Naive thymus-derived CD4-positive, alpha-beta T cell (primary cell): ENCODE measurements at regions not wholly inside any gene's neighbourhood (a gene's known extent, or its start where the extent isn't known, plus 50 kb on each side); places are given as distances from the start of the nearest gene placed in this dataset.

Experiments used
- ATAC-seq: fragments of 150-1000 bp; cut with Tn5 transposase; 2 replicates; pipeline ENCODE4 v1.10.0; 2021; ENCODE audit warnings: mild to moderate bottlenecking, moderate library complexity
- CTCF ChIA-PET: fragments of 350-600 bp; sonication (Branson Sonifier 250); formaldehyde crosslinking; loops from one replicate; lab custom pipeline; 2021; ENCODE audit warnings: antibody characterized with exemption; lab: Charles Lee
- POLR2A ChIA-PET: fragments of 350-600 bp; sonication (Branson Sonifier 250); formaldehyde crosslinking; loops from one replicate; lab custom pipeline; 2021; ENCODE audit warnings: antibody characterized with exemption, inconsistent platforms; lab: Charles Lee
- DNase-seq, 9 donors: peaks; one replicate each; pipeline versions ENCODE4 v3.0.0 to v3.0.0-alpha.2; 2020 to 2022; ENCODE audit warnings: mixed read lengths in 1 of 9
- H3K27ac ChIP-seq: one replicate; pipeline ENCODE4 v1.7.0; 2013; ENCODE audit warnings: mild to moderate bottlenecking, low read depth, low read length, moderate library complexity
- H3K27me3 ChIP-seq, 2 donors: one replicate each; pipeline ENCODE4 v1.7.0; 2013; ENCODE audit warnings: low read length in 2 of 2, mild to moderate bottlenecking in 2 of 2, moderate library complexity in 2 of 2; ENCODE audit not compliant: control insufficient read depth in 2 of 2, insufficient read depth in 2 of 2
- H3K36me3 ChIP-seq, 3 experiments: 1 replicate in 2 of 3; 2 replicates in 1 of 3; pipeline ENCODE4 v1.7.0; 2013; ENCODE audit warnings: low read length in 3 of 3, mild to moderate bottlenecking in 3 of 3, moderate library complexity in 1 of 3; ENCODE audit not compliant: insufficient read depth in 3 of 3, control insufficient read depth in 2 of 3
- H3K4me1 ChIP-seq, 2 donors: one replicate each; pipeline ENCODE4 v1.7.0; 2013; ENCODE audit warnings: low read length in 2 of 2, mild to moderate bottlenecking in 2 of 2, moderate library complexity in 1 of 2; ENCODE audit not compliant: control insufficient read depth in 2 of 2, insufficient read depth in 2 of 2
- H3K4me3 ChIP-seq: 2 replicates; pipeline ENCODE4 v1.7.0; 2013; ENCODE audit warnings: mild to moderate bottlenecking, low read length
- H3K9me3 ChIP-seq, 3 experiments: 1 replicate in 2 of 3; 2 replicates in 1 of 3; pipeline ENCODE4 v1.7.0; 2013; ENCODE audit warnings: low read length in 3 of 3; ENCODE audit not compliant: control insufficient read depth in 2 of 3
- H3K27ac Mint-ChIP-seq, 9 donors: one replicate each; pipeline ENCODE4 v1.8.0; 2020 to 2022; ENCODE audit warnings: mixed read lengths in 9 of 9, mild to moderate bottlenecking in 8 of 9, moderate library complexity in 5 of 9, inconsistent platforms in 2 of 9
- H3K27me3 Mint-ChIP-seq, 5 donors: one replicate each; pipeline ENCODE4 v1.8.0; 2021 to 2022; ENCODE audit warnings: mixed read lengths in 5 of 5, mild to moderate bottlenecking in 1 of 5
- H3K36me3 Mint-ChIP-seq, 5 donors: one replicate each; pipeline ENCODE4 v1.8.0; 2020 to 2022; ENCODE audit warnings: mixed read lengths in 5 of 5, mild to moderate bottlenecking in 3 of 5, inconsistent platforms in 1 of 5
- H3K4me1 Mint-ChIP-seq, 7 donors: one replicate each; pipeline ENCODE4 v1.8.0; 2020 to 2022; ENCODE audit warnings: mixed read lengths in 7 of 7, mild to moderate bottlenecking in 3 of 7, inconsistent platforms in 1 of 7
- H3K4me3 Mint-ChIP-seq, 10 donors: one replicate each; pipeline ENCODE4 v1.8.0; 2020 to 2022; ENCODE audit warnings: mild to moderate bottlenecking in 10 of 10, mixed read lengths in 10 of 10, moderate library complexity in 6 of 10, inconsistent platforms in 2 of 10
- H3K9me3 Mint-ChIP-seq, 11 donors: one replicate each; pipeline ENCODE4 v1.8.0; 2020 to 2022; ENCODE audit warnings: mixed read lengths in 11 of 11, mild to moderate bottlenecking in 4 of 11, inconsistent platforms in 1 of 11, moderate library complexity in 1 of 11
- intact Hi-C, 2 donors: fragments of 100-400 bp; cut with micrococcal nuclease; formaldehyde crosslinking; loops; one replicate each; pipeline ENCODE4 v1.15.1; 2023

DNA sequence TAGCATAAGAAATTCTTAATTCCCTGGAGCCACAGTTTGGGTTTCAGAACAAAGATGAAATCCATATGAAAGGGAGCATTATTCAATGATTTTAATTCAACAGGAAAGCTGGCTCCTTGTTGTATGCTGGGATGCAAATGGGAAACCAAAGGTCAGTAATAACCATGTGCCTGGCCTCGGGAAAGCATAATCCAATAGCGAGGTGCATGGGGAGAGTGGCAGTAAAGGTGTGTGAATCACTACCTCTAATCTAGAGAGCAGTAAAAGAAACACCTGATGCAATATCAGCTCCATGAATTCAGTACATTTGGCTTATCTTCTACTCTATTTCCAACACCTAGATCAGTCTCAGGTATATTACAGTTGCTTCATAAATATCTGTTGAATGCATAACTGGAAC lies 220.1 kb downstream of the FBXO15 start:
- Mint-ChIP-seq H3K36me3 (no peaks in the 10 kb centered on the region), H3K4me3 (no peak overlapping the region), H3K9me3 (peaks cover 0 to 3% (median 0%) of the 10 kb centered on the region in 11 donors), H3K27ac (no peak overlapping the region), H3K4me1 (no peaks in the 10 kb centered on the region), H3K27me3 (peaks cover 0 to 16% (median under 1%) of the 10 kb centered on the region in 5 donors)
- Histone ChIP-seq H3K27ac (no peak overlapping the region), H3K4me3 (no peak overlapping the region), H3K9me3 (no peaks in the 10 kb centered on the region), H3K27me3 (no peaks in the 10 kb centered on the region), H3K4me1 (no peaks in the 10 kb centered on the region), H3K36me3 (no peaks in the 10 kb centered on the region)
- intact Hi-C loops, result no loop called here
- CTCF ChIA-PET, result no interaction called here
- no peak for ATAC-seq
- DNase-seq, result no peak
- POLR2A ChIA-PET, result no interaction called here

DNA sequence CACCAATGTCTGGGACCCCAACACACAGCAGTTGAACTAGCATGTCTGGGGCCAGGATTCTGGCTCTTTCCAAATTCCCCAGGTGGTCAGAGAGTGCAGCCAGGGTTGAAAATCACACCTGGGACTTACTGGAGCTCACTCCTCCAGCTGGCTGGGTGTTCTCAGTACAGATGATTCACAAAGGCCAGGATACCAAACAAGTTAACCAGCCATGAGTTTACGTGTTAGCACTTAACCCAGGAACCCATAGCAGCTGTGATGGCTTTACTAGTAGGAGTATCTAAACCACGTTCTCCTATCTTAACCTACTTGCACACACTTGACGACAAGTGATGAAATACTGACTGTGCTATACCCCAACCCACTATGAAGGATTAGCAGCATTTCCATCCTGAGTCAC lies 222.8 kb downstream of the FBXO15 start:
- CTCF ChIA-PET, result no interaction called here
- DNase-seq (no peak), ATAC-seq (no peak)
- POLR2A ChIA-PET, result no interaction called here
- peaks cover 0 to 1% (median 0%) of the 10 kb centered on the region in 11 donors for H3K9me3 Mint-ChIP-seq
- no peak overlapping the region for H3K4me3 ChIP-seq
- H3K27ac ChIP-seq, result no peak overlapping the region
- H3K27me3 Mint-ChIP-seq, result peaks cover 0 to 28% (median 11%) of the 10 kb centered on the region in 5 donors
- H3K4me1 ChIP-seq, result no peaks in the 10 kb centered on the region
- H3K4me1 Mint-ChIP-seq, result no peaks in the 10 kb centered on the region
- H3K36me3 Mint-ChIP-seq, result no peaks in the 10 kb centered on the region
- H3K27ac Mint-ChIP-seq, result no peak overlapping the region
- H3K36me3 ChIP-seq, result no peaks in the 10 kb centered on the region
- H3K4me3 Mint-ChIP-seq, result no peak overlapping the region
- no peaks in the 10 kb centered on the region for H3K9me3 ChIP-seq
- H3K27me3 ChIP-seq, result no peaks in the 10 kb centered on the region
- intact Hi-C loops, result no loop called here

DNA sequence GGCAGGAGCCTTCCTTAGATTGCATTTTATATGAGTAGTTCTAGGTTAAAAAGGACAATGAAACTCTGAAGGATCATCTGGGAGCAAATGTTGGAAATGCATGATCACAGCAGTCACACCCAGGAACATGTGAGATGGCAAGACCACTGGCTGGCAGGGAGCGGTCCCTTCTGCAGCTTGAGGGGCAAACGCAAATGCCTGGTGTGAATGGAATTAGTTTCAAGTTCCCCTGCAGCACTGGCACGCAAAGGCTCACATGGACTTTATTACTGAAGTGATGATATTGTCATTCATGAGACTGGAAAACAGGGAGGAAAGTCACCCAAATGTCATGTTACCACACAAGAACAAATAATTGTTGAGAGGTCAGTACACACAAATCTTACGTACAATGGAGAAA lies 223.3 kb downstream of the FBXO15 start:
- no peaks in the 10 kb centered on the region for H3K36me3 Mint-ChIP-seq
- no peaks in the 10 kb centered on the region for H3K4me1 Mint-ChIP-seq
- no peaks in the 10 kb centered on the region for H3K9me3 ChIP-seq
- no peaks in the 10 kb centered on the region for H3K4me1 ChIP-seq
- ATAC-seq (no peak), DNase-seq (no peak)
- no peaks in the 10 kb centered on the region for H3K36me3 ChIP-seq
- H3K9me3 Mint-ChIP-seq, result no peaks in the 10 kb centered on the region
- no peak overlapping the region for H3K27ac ChIP-seq
- no peak overlapping the region for H3K4me3 Mint-ChIP-seq
- H3K27me3 Mint-ChIP-seq, result peaks cover 0 to 28% (median 11%) of the 10 kb centered on the region in 5 donors
- POLR2A ChIA-PET, result no interaction called here
- CTCF ChIA-PET, result no interaction called here
- no peaks in the 10 kb centered on the region for H3K27me3 ChIP-seq
- H3K27ac Mint-ChIP-seq, result no peak overlapping the region
- no peak overlapping the region for H3K4me3 ChIP-seq
- intact Hi-C loops, result no loop called here

DNA sequence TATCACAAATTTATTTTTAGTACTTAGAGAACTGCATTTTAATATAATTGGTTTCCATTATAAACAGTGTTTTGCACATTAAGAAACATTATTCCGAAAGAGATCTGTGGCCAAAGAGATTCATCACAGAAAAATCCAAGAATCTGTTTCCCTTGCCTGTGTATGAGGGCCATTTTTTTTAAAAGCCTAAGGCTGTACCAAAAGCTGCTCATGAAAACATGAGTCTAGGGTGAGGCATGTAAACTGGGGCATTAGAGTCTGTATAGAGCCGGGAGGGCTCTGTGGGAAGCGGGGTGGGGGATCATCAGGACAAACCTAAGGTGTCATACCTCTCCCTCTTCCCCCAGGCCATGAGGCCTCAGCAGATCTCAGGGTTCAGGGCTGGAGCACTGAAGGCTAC lies 223.8 kb downstream of the FBXO15 start:
- H3K4me1 Mint-ChIP-seq, result no peaks in the 10 kb centered on the region
- H3K27me3 Mint-ChIP-seq, result peaks cover 0 to 28% (median 11%) of the 10 kb centered on the region in 5 donors
- no peak overlapping the region for H3K4me3 Mint-ChIP-seq
- no peaks in the 10 kb centered on the region for H3K9me3 Mint-ChIP-seq
- H3K4me1 ChIP-seq, result no peaks in the 10 kb centered on the region
- intact Hi-C loops, result no loop called here
- DNase-seq (no peak), ATAC-seq (no peak)
- no peaks in the 10 kb centered on the region for H3K27me3 ChIP-seq
- no peak overlapping the region for H3K27ac ChIP-seq
- CTCF ChIA-PET, result no interaction called here
- no peaks in the 10 kb centered on the region for H3K9me3 ChIP-seq
- H3K27ac Mint-ChIP-seq, result no peak overlapping the region
- H3K4me3 ChIP-seq, result no peak overlapping the region
- no peaks in the 10 kb centered on the region for H3K36me3 ChIP-seq
- POLR2A ChIA-PET, result no interaction called here
- no peaks in the 10 kb centered on the region for H3K36me3 Mint-ChIP-seq

DNA sequence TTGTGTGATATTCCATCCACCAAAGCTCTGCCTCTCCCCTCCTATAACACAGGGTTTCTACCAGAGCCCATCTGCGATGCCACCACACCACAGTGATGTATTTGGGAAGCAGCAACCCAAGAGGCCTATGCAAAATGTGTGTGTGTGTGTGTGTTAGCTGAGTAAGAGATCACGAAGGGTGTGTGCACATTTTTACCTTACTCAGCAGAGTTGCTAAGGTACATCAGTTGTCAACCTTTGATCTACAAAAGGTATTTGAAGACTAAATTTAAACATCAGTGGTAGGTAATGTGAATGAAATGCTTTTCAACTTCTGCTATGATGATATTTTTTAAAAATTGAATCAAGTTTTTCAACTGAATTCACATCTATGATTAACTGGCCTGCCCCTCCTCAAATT lies 227.6 kb downstream of the FBXO15 start:
- H3K4me1 ChIP-seq, result no peaks in the 10 kb centered on the region
- ATAC-seq (no peak), DNase-seq (no peak)
- H3K9me3 ChIP-seq, result no peaks in the 10 kb centered on the region
- H3K27ac Mint-ChIP-seq, result no peak overlapping the region
- intact Hi-C loops, result no loop called here
- ChIA-PET POLR2A (no interaction called here), CTCF (no interaction called here)
- H3K4me1 Mint-ChIP-seq, result no peaks in the 10 kb centered on the region
- H3K9me3 Mint-ChIP-seq, result no peaks in the 10 kb centered on the region
- H3K4me3 Mint-ChIP-seq, result no peak overlapping the region
- no peaks in the 10 kb centered on the region for H3K36me3 Mint-ChIP-seq
- no peaks in the 10 kb centered on the region for H3K36me3 ChIP-seq
- peaks cover 0 to 36% (median 11%) of the 10 kb centered on the region in 5 donors for H3K27me3 Mint-ChIP-seq
- H3K27me3 ChIP-seq, result no peaks in the 10 kb centered on the region
- H3K27ac ChIP-seq, result no peak overlapping the region
- H3K4me3 ChIP-seq, result no peak overlapping the region

DNA sequence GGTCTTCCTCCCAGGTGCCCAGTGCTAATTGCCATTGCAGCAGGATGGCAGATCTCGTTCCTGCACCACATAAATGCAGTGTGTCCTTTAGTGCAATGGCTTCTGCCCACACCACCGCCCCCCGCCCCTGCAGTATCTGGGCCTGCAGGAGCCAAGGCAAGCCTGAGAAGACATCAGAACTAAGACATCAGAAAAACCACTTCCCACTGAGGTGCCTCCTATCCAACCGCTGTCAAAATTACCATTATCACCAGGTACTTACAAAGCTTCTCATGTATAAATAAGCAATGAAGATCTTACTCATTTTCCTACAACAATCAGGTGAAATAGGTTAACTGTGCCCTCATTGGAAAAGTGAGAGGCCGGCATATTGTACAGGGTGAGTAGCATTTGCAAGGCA lies 228.8 kb downstream of the FBXO15 start:
- ATAC-seq, result no peak
- intact Hi-C loops, result no loop called here
- no peak for DNase-seq
- H3K9me3 ChIP-seq, result no peaks in the 10 kb centered on the region
- H3K4me3 ChIP-seq, result no peak overlapping the region
- ChIA-PET POLR2A (no interaction called here), CTCF (no interaction called here)
- no peak overlapping the region for H3K27ac Mint-ChIP-seq
- no peak overlapping the region for H3K27ac ChIP-seq
- H3K4me1 ChIP-seq, result no peaks in the 10 kb centered on the region
- H3K9me3 Mint-ChIP-seq, result no peaks in the 10 kb centered on the region
- no peak overlapping the region for H3K4me3 Mint-ChIP-seq
- no peaks in the 10 kb centered on the region for H3K36me3 ChIP-seq
- H3K4me1 Mint-ChIP-seq, result no peaks in the 10 kb centered on the region
- no peaks in the 10 kb centered on the region for H3K36me3 Mint-ChIP-seq
- H3K27me3 ChIP-seq, result no peaks in the 10 kb centered on the region
- H3K27me3 Mint-ChIP-seq, result peaks cover 0 to 37% (median 11%) of the 10 kb centered on the region in 5 donors

DNA sequence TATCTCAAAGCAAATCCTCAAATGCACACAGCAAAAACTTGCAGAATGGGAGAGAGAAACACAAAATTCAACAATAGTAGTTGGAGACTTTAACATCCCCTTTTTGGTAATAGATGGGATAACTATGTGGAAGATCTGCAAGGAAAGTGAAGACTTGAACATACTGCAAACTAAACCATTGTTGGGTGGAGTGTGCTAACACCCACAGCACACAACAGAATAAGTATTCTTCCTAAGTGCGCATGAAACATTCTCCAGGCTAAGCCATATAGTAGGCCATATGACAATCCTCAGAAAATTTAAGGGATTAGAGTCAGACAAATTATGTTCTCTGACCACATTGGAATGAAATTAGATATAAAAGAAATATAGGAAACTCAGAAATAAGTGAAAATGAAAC lies 230.6 kb downstream of the FBXO15 start:
- no peaks in the 10 kb centered on the region for H3K36me3 Mint-ChIP-seq
- H3K4me1 ChIP-seq, result no peaks in the 10 kb centered on the region
- ATAC-seq (no peak), DNase-seq (no peak)
- H3K27me3 Mint-ChIP-seq, result peaks cover 0 to 30% (median 10%) of the 10 kb centered on the region in 5 donors
- no peak overlapping the region for H3K4me3 ChIP-seq
- no peaks in the 10 kb centered on the region for H3K36me3 ChIP-seq
- H3K4me3 Mint-ChIP-seq, result no peak overlapping the region
- ChIA-PET CTCF (no interaction called here), POLR2A (no interaction called here)
- no peak overlapping the region for H3K27ac Mint-ChIP-seq
- intact Hi-C loops, result no loop called here
- H3K27ac ChIP-seq, result no peak overlapping the region
- no peaks in the 10 kb centered on the region for H3K27me3 ChIP-seq
- H3K9me3 Mint-ChIP-seq, result peaks cover 0 to 3% (median 0%) of the 10 kb centered on the region in 11 donors
- H3K9me3 ChIP-seq, result no peaks in the 10 kb centered on the region
- no peaks in the 10 kb centered on the region for H3K4me1 Mint-ChIP-seq
